ENCODE measurements at regions not wholly inside any gene's neighbourhood (a gene's known extent, or its start where the extent isn't known, plus 50 kb on each side); places are given as distances from the start of the nearest gene placed in this dataset.

DNA sequence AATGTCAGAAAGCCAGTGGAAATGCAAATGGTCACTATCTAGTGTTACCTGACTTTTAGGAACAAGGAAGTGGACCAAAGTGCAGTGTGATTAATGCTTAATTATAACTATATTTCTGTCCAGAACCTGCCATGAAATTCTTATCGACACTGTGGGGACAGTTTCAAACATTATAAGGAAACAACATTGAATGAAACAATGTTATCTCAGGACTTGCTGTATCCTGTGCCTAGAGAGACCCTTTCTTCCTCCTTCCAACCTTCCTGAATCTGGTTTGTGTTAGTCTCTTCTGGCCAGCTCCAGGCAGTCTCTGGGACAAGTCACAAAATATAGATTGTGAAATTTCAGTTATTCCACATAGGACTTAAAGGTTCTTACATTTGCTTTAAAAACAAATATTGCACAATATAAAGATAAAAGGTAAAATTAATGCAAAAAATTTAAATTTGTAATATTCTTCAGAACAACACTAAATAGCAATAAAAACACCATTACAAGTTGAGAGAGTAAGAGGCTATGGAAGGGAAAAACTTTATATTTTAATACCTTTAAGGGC, 203.4 kb downstream of the ZNF674 start:
- peaks cover 22% of the 10 kb centered on the region; the same call in 2 of the 3 replicates for H3K4me1 ChIP-seq
- CTCF ChIA-PET, result no interaction called here
- POLR2A ChIA-PET, result no interaction called here
- 88% methylated on average over 1 of the region's 1 CpG for WGBS (ENCODE audit: missing lambda C conversion rate)
- H3K27ac ChIP-seq, result peak overlapping the region in 1 of 2 experiments; percentile 68; a peak in 4 of 6 replicates
- FAIRE-seq (no peak), ATAC-seq (no peak), DNase-seq (ENCODE audit: low read depth in 1 of 2, low spot score in 1 of 2) (no peak)
- no peak for TF ChIP-seq EHF (CRISPR knock-in tag; IDR thresholded peaks at IDR 0.05)
- TF ChIP-seq HOXB13 (CRISPR knock-in tag; IDR thresholded peaks at IDR 0.05; ENCODE audit: low read depth), result no peak
- no peak for TF ChIP-seq SMC3 (IDR thresholded peaks at IDR 0.05)
- no peak for TF ChIP-seq MAZ (IDR thresholded peaks at IDR 0.05; ENCODE audit: borderline replicate concordance, low read depth, low read length)
- no peak for TF ChIP-seq HOXB5 (CRISPR knock-in tag; IDR thresholded peaks at IDR 0.05)
- no peak for TF ChIP-seq ZC3H11A (IDR thresholded peaks at IDR 0.05)
- no peak overlapping the region for H3K4me3 ChIP-seq
- no peaks in the 10 kb centered on the region for H3K9me3 ChIP-seq
- H3K4me2 ChIP-seq, result no peak overlapping the region

GRCh38 chrX:46340696-46341095, 204.5 kb downstream of the ZNF674 start:
- DNase-seq (ENCODE audit: low read depth in 1 of 2, low spot score in 1 of 2), result no peak
- no peak for ATAC-seq
- ChIA-PET POLR2A (no interaction called here), CTCF (no interaction called here)
- Histone ChIP-seq H3K4me1 (peaks cover 22% of the 10 kb centered on the region; the same call in 2 of the 3 replicates), H3K27ac (peak overlapping the region in 1 of 2 experiments; percentile 68; a peak in 3 of 6 replicates), H3K4me2 (no peak overlapping the region), H3K4me3 (no peak overlapping the region), H3K9me3 (peaks cover 7% of the 10 kb centered on the region; the same call in 2 of the 3 replicates)
- TF ChIP-seq CHD2 (IDR thresholded peaks at IDR 0.05; ENCODE audit: low read length, partially characterized antibody) (no peak), SREBF2 (IDR thresholded peaks at IDR 0.05) (no peak), PHF8 (IDR thresholded peaks at IDR 0.05; ENCODE audit: borderline replicate concordance, low read depth) (no peak), HOXA7 (CRISPR knock-in tag; IDR thresholded peaks at IDR 0.05) (no peak), TFCP2L1 (CRISPR knock-in tag; IDR thresholded peaks at IDR 0.05) (no peak), CEBPB (IDR thresholded peaks at IDR 0.05) (no peak)
- FAIRE-seq, result peak; percentile 92

DNA sequence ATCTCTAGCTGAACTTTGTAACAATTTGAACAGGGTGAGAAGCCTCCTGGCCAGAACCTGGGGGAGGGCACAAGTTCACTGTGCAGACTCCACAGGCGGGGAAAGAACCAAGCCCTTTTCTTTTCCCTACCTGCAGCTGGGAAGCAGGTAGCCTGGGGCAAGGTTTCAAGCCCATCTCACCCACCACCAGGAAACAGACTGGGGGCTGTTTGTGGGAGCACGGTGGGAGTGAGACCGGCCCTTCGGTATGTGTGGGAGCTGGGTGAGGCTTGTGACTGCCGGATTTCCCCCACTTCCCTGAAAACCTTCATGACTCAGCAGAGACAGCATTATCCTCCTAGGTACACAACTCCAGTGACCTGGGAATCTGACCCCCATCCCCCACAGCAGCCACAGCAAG, 211.7 kb downstream of the ZNF674 start:
- POLR2A ChIA-PET, result interaction anchor here (1.1 to 1.8 kb wide), 3 partner anchors 9 to 482 kb away, joined by 4 to 10 read pairs (median 5); no protein-coding TSS in a partner anchor
- Histone ChIP-seq H3K4me2 (peak overlapping the region; percentile 91), H3K4me1 (peaks cover 36% of the 10 kb centered on the region), H3K9me3 (peaks cover 27% of the 10 kb centered on the region), H3K27ac (peak overlapping the region; percentile 99 to 100), H3K4me3 (peak overlapping the region; percentile 29; the same call in 1 of the 3 replicates)
- no peak for TF ChIP-seq MYC (IDR thresholded peaks at IDR 0.05; ENCODE audit: borderline replicate concordance, low read length)
- no peak for TF ChIP-seq CHD4 (IDR thresholded peaks at IDR 0.05; ENCODE audit: borderline replicate concordance)
- no peak for TF ChIP-seq CBX2 (IDR thresholded peaks at IDR 0.05; ENCODE audit: borderline replicate concordance, low read depth)
- peak; percentile 88; the same call in 1 of the 2 replicates for TF ChIP-seq GATA3 (IDR thresholded peaks at IDR 0.05; ENCODE audit: borderline replicate concordance)
- TF ChIP-seq, protein P1, sequence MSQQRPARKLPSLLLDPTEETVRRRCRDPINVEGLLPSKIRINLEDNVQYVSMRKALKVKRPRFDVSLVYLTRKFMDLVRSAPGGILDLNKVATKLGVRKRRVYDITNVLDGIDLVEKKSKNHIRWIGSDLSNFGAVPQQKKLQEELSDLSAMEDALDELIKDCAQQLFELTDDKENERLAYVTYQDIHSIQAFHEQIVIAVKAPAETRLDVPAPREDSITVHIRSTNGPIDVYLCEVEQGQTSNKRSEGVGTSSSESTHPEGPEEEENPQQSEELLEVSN (IDR thresholded peaks at IDR 0.05; ENCODE audit: borderline replicate concordance, low read depth), result no peak
- TF ChIP-seq MAFK (IDR thresholded peaks at IDR 0.05; ENCODE audit: partially characterized antibody), result peak; percentile 93
- TF ChIP-seq, protein P2, sequence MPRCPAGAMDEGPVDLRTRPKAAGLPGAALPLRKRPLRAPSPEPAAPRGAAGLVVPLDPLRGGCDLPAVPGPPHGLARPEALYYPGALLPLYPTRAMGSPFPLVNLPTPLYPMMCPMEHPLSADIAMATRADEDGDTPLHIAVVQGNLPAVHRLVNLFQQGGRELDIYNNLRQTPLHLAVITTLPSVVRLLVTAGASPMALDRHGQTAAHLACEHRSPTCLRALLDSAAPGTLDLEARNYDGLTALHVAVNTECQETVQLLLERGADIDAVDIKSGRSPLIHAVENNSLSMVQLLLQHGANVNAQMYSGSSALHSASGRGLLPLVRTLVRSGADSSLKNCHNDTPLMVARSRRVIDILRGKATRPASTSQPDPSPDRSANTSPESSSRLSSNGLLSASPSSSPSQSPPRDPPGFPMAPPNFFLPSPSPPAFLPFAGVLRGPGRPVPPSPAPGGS (IDR thresholded peaks at IDR 0.05), result 0 out of 3 replicates have a peak, but pooled peaks have one; percentile 63
- TF ChIP-seq SMC3 (IDR thresholded peaks at IDR 0.05), result 0 out of 3 replicates have a peak, but pooled peaks have one; percentile 35
- 0 out of 2 replicates have a peak, but pooled peaks have one; percentile 30 for TF ChIP-seq FOSL2 (IDR thresholded peaks at IDR 0.05)
- TF ChIP-seq FOSL2 (CRISPR knock-in tag; IDR thresholded peaks at IDR 0.05), result peak; percentile 79
- peak; percentile 71 to 86 for TF ChIP-seq JUN (IDR thresholded peaks at IDR 0.05)
- peak; percentile 79 to 93; a peak in 4 of 5 replicates for TF ChIP-seq EP300 (IDR thresholded peaks at IDR 0.05)
- TF ChIP-seq EHF (CRISPR knock-in tag; IDR thresholded peaks at IDR 0.05), result peak; percentile 80
- TF ChIP-seq MAX (IDR thresholded peaks at IDR 0.05), result peak; percentile 59; the same call in 1 of the 2 replicates
- no peak for TF ChIP-seq SREBF2 (IDR thresholded peaks at IDR 0.05)
- TF ChIP-seq JUNB (IDR thresholded peaks at IDR 0.05), result peak; percentile 54; the same call in 1 of the 2 replicates
- no peak for TF ChIP-seq EHMT2 (IDR thresholded peaks at IDR 0.05; ENCODE audit: low read depth)
- TF ChIP-seq NFE2L2 (conservative IDR thresholded peaks at IDR 0.05; ENCODE audit: low read length), result peak; percentile 78
- TF ChIP-seq HDAC2 (IDR thresholded peaks at IDR 0.05), result no peak
- peak; percentile 1 to 46; a peak in 3 of 5 replicates for TF ChIP-seq RAD21 (conservative IDR thresholded peaks at IDR 0.05 in 1 of 2, IDR thresholded peaks at IDR 0.05 in 1 of 2)
- 0% methylated on average over 2 of the region's 5 CpGs for WGBS (ENCODE audit: missing lambda C conversion rate)
- DNase-seq (ENCODE audit: low read depth in 1 of 2, low spot score in 1 of 2), result peak in 1 of 2 experiments; percentile 95
- ATAC-seq, result peak; percentile 91 to 93
- peak; percentile 7 for FAIRE-seq
- CTCF ChIA-PET, result interaction anchor here (0.5 to 2.4 kb wide), 4 partner anchors 16 to 818 kb away, joined by 3 to 15 read pairs (median 4); no protein-coding TSS in a partner anchor
